COR-L47 (cell line): ENCODE measurements at regions not wholly inside any gene's neighbourhood (a gene's known extent, or its start where the extent isn't known, plus 50 kb on each side); places are given as distances from the start of the nearest gene placed in this dataset.

Experiments
- DNase-seq: peaks from one replicate; lab custom pipeline; 2025; lab: John Stamatoyannopoulos, UW

DNA sequence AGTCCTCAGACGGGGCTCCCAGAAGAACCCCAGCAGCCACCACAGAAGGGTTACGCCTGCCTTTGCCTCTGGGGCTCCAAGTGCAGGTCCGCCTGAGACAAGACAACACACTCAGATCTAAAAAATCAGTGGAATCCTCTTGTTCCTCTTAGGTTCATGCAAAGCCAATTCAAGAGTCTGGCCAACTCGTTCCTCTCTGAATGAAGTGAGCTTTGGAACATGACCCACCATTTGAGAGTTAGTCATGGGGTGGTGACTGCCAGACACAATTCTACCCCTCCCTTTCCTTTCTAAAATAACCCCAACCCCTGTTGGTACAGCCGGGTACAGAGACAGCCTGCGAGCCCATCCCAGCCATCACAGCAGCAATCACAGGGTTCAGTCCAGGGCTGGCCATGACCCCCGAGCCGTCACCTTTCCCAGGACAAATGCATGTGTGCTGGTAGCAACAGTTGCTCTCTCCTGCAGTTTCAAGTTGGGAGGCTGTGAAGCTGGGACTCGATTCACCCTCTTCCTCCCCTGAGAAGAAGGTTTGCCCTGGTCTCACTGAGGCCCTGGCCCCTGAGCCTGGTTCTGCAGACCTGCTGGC, 183.1 kb upstream of the SH3BP4 start:
- no peak for DNase-seq

DNA sequence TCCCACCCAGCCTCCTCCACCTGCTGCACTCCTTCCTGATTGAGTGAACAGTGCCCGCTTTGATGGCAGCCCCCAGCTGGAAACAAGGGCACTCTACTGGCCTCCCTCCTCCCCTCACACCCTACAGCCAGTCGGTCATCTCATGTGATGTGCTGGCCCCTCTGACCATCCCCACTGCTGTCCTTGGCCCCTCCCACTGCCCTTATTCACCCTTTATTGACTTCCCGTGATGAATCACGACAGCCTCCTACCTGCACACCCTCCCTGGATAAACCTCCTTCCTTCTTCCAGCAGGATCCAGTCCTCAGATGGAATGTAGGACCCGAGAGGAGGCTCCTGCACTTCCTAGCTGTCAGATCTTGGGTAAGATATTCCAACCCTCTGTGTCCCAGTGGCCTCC, 186.5 kb upstream of the SH3BP4 start:
- DNase-seq: no peak

DNA sequence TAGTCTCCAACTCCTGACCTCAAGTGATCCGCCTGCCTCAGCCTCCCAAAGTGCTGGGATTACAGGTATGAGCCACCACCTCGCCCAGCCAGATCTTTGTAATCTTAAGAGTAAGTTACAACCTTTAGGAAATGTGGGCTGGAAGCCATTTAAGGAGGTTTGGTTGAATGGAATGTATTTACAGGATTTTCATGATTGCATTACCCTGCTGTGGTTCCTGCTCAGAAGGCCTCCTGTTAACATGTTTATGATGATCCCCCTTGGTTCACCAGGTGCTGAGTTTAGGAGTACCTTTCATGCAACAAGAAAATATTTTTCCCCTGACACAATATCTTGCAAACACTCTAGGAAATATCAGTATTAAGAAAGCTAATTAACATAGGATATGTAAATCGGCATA, 187.4 kb upstream of the SH3BP4 start:
- DNase-seq: no peak

DNA sequence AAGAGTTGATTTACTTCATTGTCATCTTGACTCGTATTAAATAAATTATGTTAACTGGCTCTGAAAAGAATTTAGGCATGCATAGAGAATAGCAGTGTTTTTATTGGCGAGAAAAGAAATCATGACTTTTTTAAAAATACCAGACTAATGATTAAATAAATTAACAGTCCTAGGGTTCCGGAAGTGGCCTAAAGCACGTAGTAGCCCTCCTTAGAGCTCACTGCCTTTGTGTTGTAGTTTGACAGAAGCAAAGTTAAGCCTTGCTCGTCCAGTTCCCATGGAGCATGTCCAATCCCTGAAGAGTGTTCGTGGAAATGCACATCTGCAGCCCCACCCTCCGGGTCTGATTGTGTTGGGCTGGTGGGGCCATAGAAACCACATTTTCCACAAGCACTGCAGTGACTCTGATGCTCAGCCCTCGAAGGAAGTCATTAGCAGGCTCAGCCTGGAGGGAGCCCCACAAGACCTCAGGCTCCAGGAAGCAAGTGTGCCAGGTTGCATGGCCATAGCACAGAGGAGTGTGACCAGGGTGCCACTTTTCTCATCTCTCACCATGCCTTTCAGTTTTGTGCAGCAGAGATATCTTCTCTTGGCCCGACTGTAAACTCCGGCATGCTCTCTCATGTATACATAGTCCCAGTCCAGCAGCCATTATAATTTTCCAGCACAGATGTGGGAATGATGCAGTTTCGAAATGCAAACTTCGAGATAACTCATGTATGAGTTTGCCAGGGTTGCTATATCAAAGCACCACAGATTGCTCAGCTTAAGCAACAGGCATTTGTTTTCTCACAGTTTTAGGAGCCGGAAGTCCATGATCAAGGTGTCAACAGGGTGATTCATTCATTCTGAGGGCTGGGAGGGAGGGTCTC, 188.6 kb upstream of the SH3BP4 start:
- DNase-seq: no peak

DNA sequence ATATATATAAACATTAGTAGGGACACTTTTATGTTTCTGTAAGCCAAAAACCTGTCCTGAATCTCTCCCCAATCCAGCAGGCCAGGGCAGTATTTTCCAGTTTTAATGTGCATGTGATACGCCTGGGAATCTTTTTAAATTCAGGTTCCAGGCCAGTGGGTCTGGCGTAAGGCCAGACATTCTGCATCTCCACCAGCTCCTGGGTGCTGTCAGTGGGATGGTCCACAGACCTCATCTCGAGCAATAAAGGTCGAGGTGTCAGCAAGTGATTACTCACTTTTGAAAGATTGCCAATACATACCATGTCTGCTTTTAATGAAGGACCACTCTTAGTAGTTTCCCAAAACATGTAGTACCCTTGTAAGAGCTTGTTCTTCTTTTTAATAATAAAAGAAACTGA, 189.9 kb upstream of the SH3BP4 start:
- no peak for DNase-seq

DNA sequence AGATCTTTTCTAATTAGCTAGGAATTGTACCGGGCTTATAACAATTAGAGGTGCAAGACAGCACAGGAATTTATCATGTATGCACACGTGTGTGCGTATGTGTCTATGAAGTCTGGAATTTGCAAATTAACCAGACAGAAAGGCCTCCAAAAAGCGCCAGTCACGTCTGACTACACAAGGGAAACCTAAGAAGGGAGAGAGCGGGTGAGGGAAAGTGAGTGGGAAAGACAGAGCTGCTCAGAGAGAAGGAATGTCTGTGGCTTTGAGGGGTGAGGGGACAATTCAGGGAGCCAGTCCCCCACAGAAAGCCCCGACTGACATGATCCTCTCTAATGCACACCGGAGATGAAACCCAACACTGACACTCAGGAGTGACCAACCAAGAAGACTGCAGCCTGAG, 197.7 kb upstream of the SH3BP4 start:
- DNase-seq: no peak

DNA sequence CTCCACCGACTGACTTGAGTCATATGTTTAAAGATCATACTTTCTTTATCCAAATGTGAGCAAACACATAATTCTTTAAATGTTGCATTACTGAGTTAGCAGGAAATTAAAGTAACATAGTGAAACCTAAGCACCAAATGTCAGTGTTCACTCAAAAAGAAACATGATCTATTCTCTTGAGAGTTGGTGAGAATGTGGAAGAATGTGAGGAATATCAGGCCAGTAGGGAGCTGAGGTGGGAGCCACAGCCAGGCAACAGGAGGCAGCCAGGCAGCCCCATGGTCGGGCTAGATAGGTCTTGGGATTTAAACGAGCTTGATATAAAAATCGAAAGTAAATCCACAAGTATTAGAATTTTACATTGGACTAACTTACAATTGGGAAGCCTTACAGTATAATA, 198.1 kb upstream of the SH3BP4 start:
- DNase-seq: no peak

DNA sequence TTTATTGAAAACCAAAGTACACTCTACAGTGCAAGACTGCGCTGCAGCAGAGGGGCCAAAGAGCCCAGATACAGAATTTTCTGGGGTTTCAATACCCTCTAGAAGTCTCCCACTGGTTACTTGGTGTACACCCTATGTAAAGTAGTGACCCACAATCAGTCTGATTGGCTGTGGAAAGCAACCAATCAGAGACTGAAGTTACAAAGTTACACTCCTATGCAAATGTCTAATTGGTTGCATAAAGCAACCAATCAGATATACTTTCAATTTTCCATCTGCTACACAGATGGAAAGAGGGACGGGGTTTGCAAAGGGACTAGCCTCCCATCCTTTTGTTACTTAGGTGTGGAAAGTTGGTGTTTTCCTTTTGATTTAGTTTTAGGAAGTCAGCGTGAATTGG, 198.9 kb upstream of the SH3BP4 start:
- DNase-seq: no peak

DNA sequence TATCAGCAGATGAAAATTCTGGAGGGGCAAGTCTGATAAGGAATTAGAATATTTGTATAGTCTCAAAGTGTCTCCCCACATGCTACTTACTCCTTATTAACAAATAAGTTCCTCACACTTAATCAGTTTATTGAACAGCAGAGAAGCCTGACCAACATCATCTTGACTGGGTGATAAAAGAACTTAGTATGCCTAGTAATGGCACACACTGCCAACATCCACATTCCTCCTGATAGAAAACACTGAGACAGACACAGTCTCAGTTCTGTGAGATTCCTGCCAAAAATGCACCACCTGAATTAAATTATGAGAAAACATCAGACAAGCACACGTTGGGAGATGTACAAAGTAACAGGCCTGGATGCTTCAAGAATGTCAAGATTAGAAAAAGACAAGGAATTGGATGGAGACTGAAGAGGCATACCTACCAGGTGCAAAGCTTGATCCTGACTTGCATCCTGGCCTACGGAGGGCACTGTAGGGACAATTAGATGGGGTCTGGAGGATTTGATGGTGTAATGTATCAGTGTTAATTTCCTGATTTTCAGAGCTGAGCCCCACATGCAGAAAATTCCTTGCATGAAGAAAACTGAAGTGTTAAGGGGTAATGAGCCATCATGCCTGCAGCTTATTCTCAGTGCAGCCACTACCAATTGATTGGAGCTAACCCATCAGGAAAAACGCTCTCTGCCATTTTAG, 200.4 kb upstream of the SH3BP4 start:
- DNase-seq: no peak

DNA sequence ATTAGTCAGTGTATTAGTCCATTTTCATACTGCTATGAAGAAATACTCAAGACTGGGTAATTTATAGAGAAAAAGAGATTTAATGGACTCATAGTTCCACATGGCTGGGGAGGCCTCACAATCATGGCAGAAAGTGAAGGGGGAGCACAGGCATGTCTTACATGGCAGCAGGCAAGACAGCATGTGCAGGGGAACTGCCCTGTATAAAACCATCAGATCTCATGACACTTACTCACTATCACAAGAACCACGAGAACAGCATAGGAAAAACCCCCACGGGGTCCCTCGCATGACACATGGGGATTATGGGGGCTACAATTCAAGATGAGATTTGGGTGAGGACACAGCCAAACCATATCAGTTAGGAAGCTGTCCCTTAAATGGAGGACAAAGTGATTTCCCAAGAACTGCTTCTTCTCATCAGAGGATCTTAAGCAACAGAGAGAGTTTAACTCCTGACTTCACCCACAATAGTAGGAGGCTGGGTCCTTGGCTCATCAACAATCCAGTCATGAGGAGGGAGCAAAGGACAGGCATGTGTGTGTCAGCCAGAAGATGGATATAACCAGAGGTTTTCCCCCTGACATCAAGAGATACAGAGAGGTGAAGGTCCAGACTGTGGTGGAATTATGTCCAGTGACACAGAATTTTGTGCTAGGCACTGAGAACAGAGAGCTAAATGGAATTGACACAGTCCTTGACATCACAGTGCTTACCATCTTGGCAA, 203.8 kb upstream of the SH3BP4 start:
- DNase-seq: no peak

DNA sequence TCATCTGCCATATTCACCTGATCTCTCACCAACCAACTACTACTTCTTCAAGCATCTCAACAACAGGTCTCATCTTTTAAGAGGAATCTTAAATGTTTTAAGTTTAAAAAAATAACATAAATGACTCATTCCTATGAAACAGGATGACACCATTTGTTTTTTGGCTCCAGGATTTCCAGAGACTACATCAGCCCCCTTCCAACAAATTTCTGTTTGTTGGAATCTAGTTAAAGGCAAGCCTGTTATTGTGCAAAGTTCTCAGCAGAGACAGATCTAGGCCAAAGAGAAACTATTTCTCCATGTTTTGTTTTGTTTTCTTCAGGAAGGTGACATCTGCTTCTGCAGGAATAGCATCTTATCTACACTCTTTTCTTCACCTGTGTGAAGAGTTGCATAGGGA, 204.8 kb upstream of the SH3BP4 start:
- DNase-seq: no peak

DNA sequence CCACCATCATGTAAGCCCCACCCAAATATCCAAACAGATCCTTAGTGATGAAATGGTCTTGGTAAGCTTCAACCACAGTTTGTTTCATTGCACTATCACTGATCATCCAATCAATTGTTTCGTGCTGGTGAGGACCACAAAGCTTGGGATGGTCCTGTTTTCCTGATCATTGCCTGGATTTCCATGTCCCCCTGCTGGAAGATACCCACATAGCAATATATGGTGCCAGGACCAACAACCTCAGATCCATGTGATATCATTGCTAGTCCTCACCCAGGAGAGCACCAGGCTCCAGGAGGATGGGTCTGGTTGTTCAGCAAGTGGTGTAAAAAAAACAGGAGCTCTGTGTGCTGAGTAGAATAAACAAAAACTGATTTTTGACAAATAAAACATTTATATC, 206.5 kb upstream of the SH3BP4 start:
- no peak for DNase-seq

DNA sequence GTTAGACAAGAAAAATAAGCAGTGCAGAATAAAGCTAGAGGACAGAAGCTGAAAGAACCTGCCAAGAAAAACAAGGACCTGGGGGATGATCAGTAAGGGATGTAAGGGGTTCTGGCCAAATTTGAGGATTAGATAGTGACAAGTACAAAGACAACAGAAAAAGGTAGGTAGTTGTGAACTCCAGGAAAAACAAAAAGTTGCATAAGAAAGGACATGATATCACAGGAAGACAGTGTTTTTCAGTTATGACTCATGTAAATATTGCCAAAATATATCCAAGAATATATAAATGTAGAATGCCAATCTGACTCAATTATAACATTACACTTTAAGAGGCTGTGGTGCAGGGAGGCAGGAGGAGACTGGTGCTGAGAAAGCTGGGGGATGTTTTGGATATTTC, 209.8 kb upstream of the SH3BP4 start:
- no peak for DNase-seq

DNA sequence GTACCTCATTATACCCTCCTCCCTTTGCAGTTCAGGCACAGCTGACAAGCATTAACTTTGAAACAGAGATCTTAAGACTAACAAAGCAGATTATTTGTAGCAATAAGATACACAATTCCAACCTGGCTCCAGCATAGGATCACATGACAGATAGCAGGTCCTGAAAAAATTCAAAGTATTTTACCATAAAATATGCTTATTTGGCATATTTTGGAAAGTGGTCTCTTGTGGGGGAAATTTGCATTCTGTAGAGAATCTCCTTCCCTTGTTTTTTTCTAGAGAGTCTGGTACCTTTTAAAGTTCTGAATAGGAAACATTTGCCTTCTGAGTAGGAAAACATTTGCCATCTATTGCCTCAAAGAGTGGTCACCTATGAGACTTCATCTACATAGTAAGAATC, 212.8 kb upstream of the SH3BP4 start:
- no peak for DNase-seq

DNA sequence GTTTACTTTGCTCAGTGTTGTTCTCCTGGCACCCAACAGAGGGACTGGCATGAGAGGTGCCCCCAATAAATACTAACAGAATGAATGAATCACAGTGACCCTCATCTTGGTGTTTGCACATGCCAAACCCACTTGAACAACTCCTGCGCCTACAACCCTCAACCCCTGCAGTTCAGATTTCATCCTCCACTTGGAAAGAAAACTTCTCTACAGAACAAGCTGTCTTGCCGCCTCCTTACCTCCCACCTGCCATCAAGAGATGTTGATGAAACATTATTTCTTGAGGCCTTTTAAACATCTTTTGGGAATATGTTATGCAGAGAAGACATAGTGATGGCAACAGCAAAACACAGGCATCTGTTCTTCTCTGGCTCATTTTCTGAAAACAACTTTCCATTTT, 216.0 kb upstream of the SH3BP4 start:
- DNase-seq: no peak

DNA sequence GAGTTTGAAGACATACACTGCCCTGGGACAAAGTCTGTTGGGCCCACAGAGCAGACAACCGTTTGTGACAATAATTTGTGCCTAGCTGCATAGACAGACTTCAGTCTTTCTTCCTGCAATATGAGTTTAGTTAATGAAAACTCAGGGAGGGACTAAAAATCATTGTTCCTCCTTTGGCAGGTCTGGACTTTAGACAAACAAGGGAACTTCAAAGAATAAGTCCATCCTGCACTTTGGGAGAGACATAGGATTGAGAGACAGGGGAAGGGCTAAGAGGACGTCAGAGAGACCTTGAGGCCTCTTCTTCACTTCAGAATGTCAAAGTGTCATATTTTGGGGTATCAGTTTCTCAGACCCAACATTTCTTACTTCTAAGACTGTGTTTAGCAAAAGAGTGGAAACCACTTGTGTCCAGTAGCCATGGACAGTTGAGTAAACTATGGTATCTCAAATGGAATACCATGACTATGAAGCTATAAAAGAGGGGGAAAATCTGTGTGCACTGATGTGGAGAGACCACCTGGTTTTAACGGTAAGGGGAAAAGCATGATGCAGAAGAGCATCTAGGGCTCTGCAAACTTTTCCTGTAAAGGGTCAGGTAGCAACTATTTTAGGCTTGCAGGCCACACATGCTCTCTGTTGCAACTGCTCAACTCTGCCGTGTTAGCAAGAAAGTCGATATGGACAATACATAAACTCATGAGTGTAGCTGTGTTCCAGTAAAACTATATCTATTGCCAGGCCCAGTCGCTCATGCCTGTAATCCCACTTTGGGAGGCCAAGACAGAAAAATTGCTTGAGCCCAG, 217.8 kb upstream of the SH3BP4 start:
- no peak for DNase-seq

DNA sequence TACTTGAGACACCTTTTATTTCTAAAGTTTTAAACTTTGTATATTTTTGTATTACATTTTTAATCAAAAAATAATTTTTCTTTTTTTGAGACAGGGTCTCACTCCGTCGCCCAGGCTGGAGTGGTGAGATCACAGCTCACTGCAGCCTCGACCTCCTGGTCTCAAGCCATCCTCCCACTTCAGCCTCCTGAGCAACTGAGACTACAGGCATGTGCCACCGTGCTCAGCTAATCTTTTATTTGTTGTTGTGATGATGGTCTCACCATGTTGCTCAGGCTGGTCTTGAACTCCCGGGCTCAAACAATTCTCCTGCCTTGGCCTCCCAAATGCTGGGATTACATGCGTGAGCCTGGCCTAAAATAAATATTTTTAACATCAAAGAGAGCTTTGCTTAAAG, 218.7 kb upstream of the SH3BP4 start:
- no peak for DNase-seq

DNA sequence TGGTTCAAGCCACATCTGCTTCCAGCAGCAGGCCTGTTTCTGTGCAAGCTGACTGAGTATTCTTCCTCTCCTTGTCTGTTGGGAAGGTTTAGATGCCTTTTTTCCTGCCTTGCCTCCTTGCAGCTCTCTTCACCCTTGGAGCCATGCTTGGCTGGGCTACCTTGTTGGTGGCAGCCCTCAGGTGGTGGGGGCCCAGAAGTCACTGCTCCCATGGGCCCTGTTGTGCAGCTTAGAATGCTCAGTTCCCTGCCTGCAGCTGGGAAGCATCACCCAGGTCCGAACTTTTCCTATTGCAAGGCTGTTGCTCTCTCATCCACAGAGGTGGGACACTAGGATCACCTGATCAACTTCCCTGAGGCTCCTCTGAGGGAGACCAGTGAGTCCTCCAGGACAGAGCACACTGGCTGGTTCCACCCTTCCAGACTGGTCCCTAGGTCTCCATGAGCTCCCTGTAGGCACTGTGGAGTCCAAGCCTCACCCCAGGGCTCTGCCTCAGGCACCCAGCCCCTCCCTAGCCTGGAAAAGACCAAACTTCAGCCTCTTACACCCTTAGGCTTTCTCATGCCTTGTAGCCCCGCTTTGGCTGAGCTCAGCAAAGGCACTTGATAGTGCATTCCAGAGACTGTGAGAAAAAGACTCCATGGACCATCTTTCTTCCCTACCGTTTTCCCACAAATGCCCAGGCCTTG, 219.3 kb upstream of the SH3BP4 start:
- DNase-seq: no peak

DNA sequence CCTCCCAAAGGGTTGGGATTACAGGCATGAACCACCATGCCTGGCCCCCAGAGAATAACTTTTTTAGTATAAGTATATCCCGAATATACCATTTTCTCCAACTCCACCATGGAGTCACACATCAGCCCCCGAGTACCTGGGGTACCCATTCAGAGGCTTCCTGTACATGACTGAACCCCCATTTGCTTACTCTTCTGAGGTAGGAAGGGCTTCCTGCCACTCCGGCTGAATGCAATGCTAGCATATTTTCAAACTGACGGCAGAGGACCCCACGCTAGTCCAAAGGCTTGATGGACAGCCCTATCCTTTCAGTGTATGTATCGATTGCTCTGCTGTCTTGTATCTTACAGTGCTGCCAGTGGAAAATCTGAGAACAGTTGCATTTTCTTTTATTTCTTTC, 220.6 kb upstream of the SH3BP4 start:
- DNase-seq: no peak

DNA sequence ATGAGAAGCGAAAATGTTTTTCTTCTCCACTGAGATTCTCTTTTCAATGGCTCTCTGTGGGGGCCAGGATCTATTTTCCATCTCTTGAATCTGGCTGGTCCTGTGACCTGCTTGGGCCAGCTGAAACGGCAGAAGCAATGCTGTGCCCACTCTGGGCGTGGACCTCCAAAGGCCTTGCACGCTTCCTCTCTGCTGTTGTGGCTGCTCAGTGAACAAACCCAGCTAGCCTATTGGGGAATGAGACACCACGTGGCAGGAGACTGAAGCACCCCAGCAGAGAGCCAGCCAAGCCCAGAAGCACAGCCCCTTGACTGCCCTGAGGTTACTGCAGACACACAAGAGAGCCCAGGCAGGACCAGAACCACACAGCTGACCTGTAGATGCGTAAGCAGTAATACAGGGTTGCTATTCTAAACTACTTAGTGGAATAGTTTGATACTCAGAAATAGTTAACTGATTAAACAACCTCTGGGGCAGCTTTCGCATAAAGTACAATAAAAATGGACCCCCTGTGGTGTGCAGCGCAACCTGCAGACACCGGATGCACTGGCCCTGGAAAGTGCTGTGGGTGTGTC, 221.7 kb upstream of the SH3BP4 start:
- no peak for DNase-seq
